IMR-90 (cell line): ENCODE measurements at regions not wholly inside any gene's neighbourhood (a gene's known extent, or its start where the extent isn't known, plus 50 kb on each side); places are given as distances from the start of the nearest gene placed in this dataset.
A peak's percentile ranks its signal among the peaks of the same experiment; 100 is the strongest.

Source experiments
- ATAC-seq: fragments of 200-7000 bp; cut with Tn5 transposase; 2 replicates; pipeline ENCODE4 v1.9.1; 2020; ENCODE audit warnings: low read depth, mild to moderate bottlenecking, moderate library complexity
- BruUV-seq: library from RNA; stranded (reverse); fragments of 400-500 nt; replicated peaks from 2 replicates; lab custom pipeline; 2021; lab: Mats Ljungman, UMichigan
- CTCF ChIA-PET: fragments of 300-600 bp; formaldehyde crosslinking; extraction: SDS; loops from one replicate; lab custom pipeline; 2021; ENCODE audit warnings: antibody characterized with exemption; lab: Yijun Ruan, JAX
- POLR2A ChIA-PET: fragments of 300-600 bp; sonication (Branson Sonifier 250); formaldehyde crosslinking; loops from one replicate; lab custom pipeline; 2022; ENCODE audit warnings: antibody characterized with exemption; ENCODE audit not compliant: unreplicated experiment; lab: Charles Lee
- DNase-seq: peaks from one replicate; pipeline ENCODE4 v3.0.0; 2013
- H2AFZ ChIP-seq: replicated peaks from 2 replicates; pipeline ENCODE3; 2013; ENCODE audit warnings: low read length, mild to moderate bottlenecking; ENCODE audit not compliant: poor library complexity
- H2AK5ac ChIP-seq: 2 replicates; pipeline ENCODE4 v1.6.1; 2013; ENCODE audit warnings: low read depth, low read length, inconsistent platforms
- H2AK9ac ChIP-seq: replicated peaks from 2 replicates; pipeline ENCODE3; 2013; ENCODE audit warnings: mild to moderate bottlenecking, low read depth, low read length, moderate library complexity; ENCODE audit not compliant: poor library complexity
- H2BK120ac ChIP-seq: 2 replicates; pipeline ENCODE4 v1.6.1; 2013; ENCODE audit warnings: low read depth, low read length, inconsistent platforms
- H2BK15ac ChIP-seq: 3 replicates; pipeline ENCODE4 v1.6.1; 2013; ENCODE audit warnings: low read depth, low read length, inconsistent platforms
- H2BK20ac ChIP-seq: 2 replicates; pipeline ENCODE4 v1.6.1; 2013; ENCODE audit warnings: low read depth, mild to moderate bottlenecking, inconsistent platforms, low read length, moderate library complexity
- H2BK5ac ChIP-seq: 2 replicates; pipeline ENCODE4 v1.6.1; 2013; ENCODE audit warnings: mild to moderate bottlenecking, low read depth, low read length, inconsistent platforms; ENCODE audit not compliant: poor library complexity, severe bottlenecking
- H3K14ac ChIP-seq: replicated peaks from 2 replicates; pipeline ENCODE4 v1.6.1; 2013; ENCODE audit warnings: low read depth, low read length, inconsistent platforms
- H3K18ac ChIP-seq: 2 replicates; pipeline ENCODE4 v1.6.1; 2013; ENCODE audit warnings: low read depth, low read length, control low read depth
- H3K23ac ChIP-seq: 2 replicates; pipeline ENCODE4 v1.6.1; 2013; ENCODE audit warnings: low read depth, low read length, inconsistent platforms
- H3K27ac ChIP-seq: 2 replicates; pipeline ENCODE4 v1.5.1; 2013; ENCODE audit warnings: mild to moderate bottlenecking, control low read depth, low read length; ENCODE audit not compliant: insufficient read depth
- H3K27me3 ChIP-seq: 2 replicates; pipeline ENCODE4 v1.6.1; 2013; ENCODE audit warnings: low read length; ENCODE audit not compliant: control insufficient read depth, insufficient read depth
- H3K36me3 ChIP-seq: 2 replicates; pipeline ENCODE4 v1.6.1; 2013; ENCODE audit warnings: low read length, mixed read lengths; ENCODE audit not compliant: control insufficient read depth, insufficient read depth
- H3K4ac ChIP-seq: 2 replicates; pipeline ENCODE4 v1.6.1; 2013; ENCODE audit warnings: low read depth, low read length, inconsistent platforms
- H3K4me1 ChIP-seq: 2 replicates; pipeline ENCODE4 v1.6.1; 2013; ENCODE audit warnings: low read length, mixed read lengths; ENCODE audit not compliant: control insufficient read depth, insufficient read depth
- H3K4me2 ChIP-seq: 2 replicates; pipeline ENCODE4 v1.6.1; 2013; ENCODE audit warnings: low read depth, mild to moderate bottlenecking, control low read depth, low read length, moderate library complexity
- H3K4me3 ChIP-seq: 2 replicates; pipeline ENCODE4 v1.5.1; 2013; ENCODE audit warnings: low read depth, mild to moderate bottlenecking, control low read depth, low read length, moderate library complexity; ENCODE audit not compliant: insufficient read depth
- H3K56ac ChIP-seq: 2 replicates; pipeline ENCODE4 v1.6.1; 2013; ENCODE audit warnings: low read length, inconsistent platforms; ENCODE audit not compliant: insufficient read depth; ENCODE audit errors: extremely low read depth
- H3K79me1 ChIP-seq, 2 experiments: 2 replicates each; pipeline ENCODE4 v1.6.1; 2013; ENCODE audit warnings: low read length in 2 of 2, inconsistent platforms in 1 of 2, low read depth in 1 of 2
- H3K9ac ChIP-seq: 2 replicates; pipeline ENCODE4 v1.6.1; 2013; ENCODE audit warnings: low read depth, low read length, control low read depth
- H3K9me1 ChIP-seq: 2 replicates; pipeline ENCODE4 v1.6.1; 2013; ENCODE audit warnings: low read length, inconsistent platforms; ENCODE audit not compliant: insufficient read depth
- H3K9me3 ChIP-seq: 2 replicates; pipeline ENCODE4 v1.6.1; 2013; ENCODE audit warnings: low read length; ENCODE audit not compliant: control insufficient read depth, insufficient read depth
- H4K20me1 ChIP-seq: 2 replicates; pipeline ENCODE4 v1.6.1; 2013; ENCODE audit warnings: low read length, inconsistent platforms; ENCODE audit not compliant: insufficient read depth
- H4K5ac ChIP-seq: 2 replicates; pipeline ENCODE4 v1.6.1; 2013; ENCODE audit warnings: mild to moderate bottlenecking, low read depth, low read length, control low read depth
- H4K8ac ChIP-seq, 2 experiments: 2 replicates each; pipeline ENCODE4 v1.6.1; 2013; ENCODE audit warnings: low read depth in 2 of 2, low read length in 2 of 2, control low read depth in 1 of 2, inconsistent platforms in 1 of 2
- H4K91ac ChIP-seq: 2 replicates; pipeline ENCODE4 v1.6.1; 2013; ENCODE audit warnings: low read depth, low read length, inconsistent platforms; ENCODE audit not compliant: insufficient read depth
- CEBPB ChIP-seq: IDR thresholded peaks from 2 replicates; pipeline ENCODE4 v1.6.1; 2012; ENCODE audit warnings: low read depth, low read length, improper control_type of control experiment
- CHD1 ChIP-seq: IDR thresholded peaks from 2 replicates; pipeline ENCODE4 v1.6.1; 2012; ENCODE audit warnings: low read depth, low read length, improper control_type of control experiment
- FOS ChIP-seq: fragments of 150-350 bp; IDR thresholded peaks from 2 replicates; pipeline ENCODE4 v1.6.1; 2016; ENCODE audit warnings: low read depth, low read length
- MAFK ChIP-seq: IDR thresholded peaks from 2 replicates; pipeline ENCODE4 v1.6.1; 2012; ENCODE audit warnings: low read depth, low read length, improper control_type of control experiment
- MXI1 ChIP-seq: IDR thresholded peaks from 2 replicates; pipeline ENCODE4 v1.6.1; 2012; ENCODE audit warnings: low read depth, mild to moderate bottlenecking, low read length, moderate library complexity, borderline replicate concordance
- NFE2L2 ChIP-seq: fragments of 150-350 bp; IDR thresholded peaks from 2 replicates; pipeline ENCODE4 v1.6.1; 2016; ENCODE audit warnings: low read depth, mild to moderate bottlenecking, low read length
- POLR2A ChIP-seq: IDR thresholded peaks from 2 replicates; pipeline ENCODE4 v1.6.1; 2012; ENCODE audit warnings: mild to moderate bottlenecking, low read depth, low read length
- RFX5 ChIP-seq: IDR thresholded peaks from 2 replicates; pipeline ENCODE4 v1.8.0; 2012; ENCODE audit warnings: low read depth, mild to moderate bottlenecking, low read length, moderate library complexity
- WGBS, 2 experiments: methylation state at CpG; one replicate each; pipeline versions ENCODE4 v1.1.5 to v1.1.7; 2013; ENCODE audit warnings: missing lambda C conversion rate in 2 of 2; ENCODE audit not compliant: insufficient read length in 1 of 2; ENCODE audit errors: extremely low coverage in 2 of 2; 5-methylcytosine and 5-hydroxymethylcytosine counted together
- dilution Hi-C: fragments of 300-500 bp; cut with HindIII; formaldehyde crosslinking; loops from one replicate; pipeline ENCODE4 v1.14.3; 2018; ENCODE audit warnings: low sequenced_read_pairs; ENCODE audit not compliant: unreplicated experiment
- in situ Hi-C: fragments of 300-500 bp; cut with MboI; formaldehyde crosslinking; loops from 3 replicates; pipeline ENCODE4 v1.14.3; 2019; ENCODE audit warnings: low sequenced_read_pairs, inconsistent platforms, mixed read lengths
- intact Hi-C: fragments of 100-400 bp; cut with micrococcal nuclease; formaldehyde crosslinking; loops from 2 replicates; pipeline ENCODE4 v1.10.0; 2022
- TF ChIP-seq, protein P1 (sequence below): conservative IDR thresholded peaks from 2 replicates; pipeline ENCODE4 v1.5.1; 2012; ENCODE audit warnings: mild to moderate bottlenecking, low read depth, low read length, improper control_type of control experiment
- TF ChIP-seq, protein P2 (sequence below): fragments of 150-350 bp; IDR thresholded peaks from 2 replicates; pipeline ENCODE4 v1.6.1; 2016; ENCODE audit warnings: low read depth, mild to moderate bottlenecking, low read length, moderate library complexity, borderline replicate concordance

DNA sequence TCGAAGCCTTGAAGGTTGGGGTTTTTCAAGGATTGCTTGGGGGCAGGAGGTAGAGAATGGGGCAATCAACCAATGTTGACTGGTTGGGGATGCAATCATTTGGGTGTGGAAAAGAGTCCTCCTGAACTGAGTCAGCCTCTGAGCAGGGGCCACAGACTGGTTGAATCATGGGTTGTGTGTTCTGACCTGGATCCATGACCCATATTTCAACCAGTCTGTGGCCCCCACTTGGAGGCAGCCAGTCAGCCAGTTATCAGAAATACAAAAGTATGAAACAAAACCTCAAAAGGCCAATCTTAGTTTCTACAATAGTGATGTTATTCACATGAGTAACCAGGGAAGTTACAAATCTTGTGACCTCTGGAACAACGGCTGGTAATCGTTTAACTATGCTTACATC is 81.4 kb upstream of the RANBP6 start:
- TF ChIP-seq, protein P1, sequence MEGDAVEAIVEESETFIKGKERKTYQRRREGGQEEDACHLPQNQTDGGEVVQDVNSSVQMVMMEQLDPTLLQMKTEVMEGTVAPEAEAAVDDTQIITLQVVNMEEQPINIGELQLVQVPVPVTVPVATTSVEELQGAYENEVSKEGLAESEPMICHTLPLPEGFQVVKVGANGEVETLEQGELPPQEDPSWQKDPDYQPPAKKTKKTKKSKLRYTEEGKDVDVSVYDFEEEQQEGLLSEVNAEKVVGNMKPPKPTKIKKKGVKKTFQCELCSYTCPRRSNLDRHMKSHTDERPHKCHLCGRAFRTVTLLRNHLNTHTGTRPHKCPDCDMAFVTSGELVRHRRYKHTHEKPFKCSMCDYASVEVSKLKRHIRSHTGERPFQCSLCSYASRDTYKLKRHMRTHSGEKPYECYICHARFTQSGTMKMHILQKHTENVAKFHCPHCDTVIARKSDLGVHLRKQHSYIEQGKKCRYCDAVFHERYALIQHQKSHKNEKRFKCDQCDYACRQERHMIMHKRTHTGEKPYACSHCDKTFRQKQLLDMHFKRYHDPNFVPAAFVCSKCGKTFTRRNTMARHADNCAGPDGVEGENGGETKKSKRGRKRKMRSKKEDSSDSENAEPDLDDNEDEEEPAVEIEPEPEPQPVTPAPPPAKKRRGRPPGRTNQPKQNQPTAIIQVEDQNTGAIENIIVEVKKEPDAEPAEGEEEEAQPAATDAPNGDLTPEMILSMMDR: no peak
- TF ChIP-seq CEBPB (no peak), MXI1 (no peak), MAFK (no peak), CHD1 (no peak), POLR2A (no peak), FOS (no peak), NFE2L2 (no peak), RFX5 (no peak)
- TF ChIP-seq, protein P2, sequence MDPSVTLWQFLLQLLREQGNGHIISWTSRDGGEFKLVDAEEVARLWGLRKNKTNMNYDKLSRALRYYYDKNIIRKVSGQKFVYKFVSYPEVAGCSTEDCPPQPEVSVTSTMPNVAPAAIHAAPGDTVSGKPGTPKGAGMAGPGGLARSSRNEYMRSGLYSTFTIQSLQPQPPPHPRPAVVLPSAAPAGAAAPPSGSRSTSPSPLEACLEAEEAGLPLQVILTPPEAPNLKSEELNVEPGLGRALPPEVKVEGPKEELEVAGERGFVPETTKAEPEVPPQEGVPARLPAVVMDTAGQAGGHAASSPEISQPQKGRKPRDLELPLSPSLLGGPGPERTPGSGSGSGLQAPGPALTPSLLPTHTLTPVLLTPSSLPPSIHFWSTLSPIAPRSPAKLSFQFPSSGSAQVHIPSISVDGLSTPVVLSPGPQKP: no peak
- Histone ChIP-seq H2AK9ac (no peak overlapping the region), H3K4me3 (no peak overlapping the region), H2AFZ (no peak overlapping the region), H2BK15ac (no peak overlapping the region), H4K20me1 (no peaks in the 10 kb centered on the region), H3K23ac (no peak overlapping the region), H2BK120ac (no peak overlapping the region), H3K36me3 (no peaks in the 10 kb centered on the region), H3K79me1 (no peaks in the 10 kb centered on the region), H3K4me2 (no peak overlapping the region), H2BK5ac (no peak overlapping the region), H3K9me1 (no peaks in the 10 kb centered on the region), H4K91ac (no peak overlapping the region), H3K9me3 (no peaks in the 10 kb centered on the region), H3K27me3 (no peaks in the 10 kb centered on the region; the same call in 1 of the 2 replicates), H3K9ac (no peak overlapping the region), H2AK5ac (no peak overlapping the region), H4K5ac (no peak overlapping the region), H3K56ac (no peak overlapping the region), H4K8ac (no peak overlapping the region), H3K14ac (no peak overlapping the region), H3K27ac (no peak overlapping the region), H3K4ac (no peak overlapping the region), H2BK20ac (no peak overlapping the region), H3K18ac (no peak overlapping the region), H3K4me1 (peaks cover 3% of the 10 kb centered on the region)
- in situ Hi-C loops: no loop called here
- ATAC-seq (peak; percentile 59), DNase-seq (peak; percentile 62)
- POLR2A ChIA-PET: no interaction called here
- BruUV-seq: no TSS peak
- CTCF ChIA-PET: no interaction called here
- intact Hi-C loops: no loop called here
- WGBS, 2 experiments: no CpG with 5 or more reads among the region's 3 CpGs
- dilution Hi-C loops: no loop called here
